Activated T-helper 2 cell treated with anti-CD3 and anti-CD28 coated beads, Interferon-gamma antibody, Interleukin-2, Interleukin-4, amounts not matched to agents 10 μg/mL and 5 μg/mL and 100 μg/mL, durations not matched to agents 14 hours and 24 hours and 36 hours (primary cell): ENCODE measurements at regions not wholly inside any gene's neighbourhood (a gene's known extent, or its start where the extent isn't known, plus 50 kb on each side); places are given as distances from the start of the nearest gene placed in this dataset.

Experiments
- DNase-seq: peaks from one replicate; pipeline ENCODE4 v3.0.0; 2021; ENCODE audit warnings: low spot score
- H3K27ac Mint-ChIP-seq: one replicate; pipeline ENCODE4 v1.8.0; 2021; ENCODE audit warnings: mixed read lengths
- H3K27me3 Mint-ChIP-seq: one replicate; pipeline ENCODE4 v1.8.0; 2021; ENCODE audit warnings: low read depth, mixed read lengths
- H3K36me3 Mint-ChIP-seq: one replicate; pipeline ENCODE4 v1.8.0; 2021; ENCODE audit warnings: low read depth, mixed read lengths
- H3K4me1 Mint-ChIP-seq: one replicate; pipeline ENCODE4 v1.8.0; 2021; ENCODE audit warnings: low read depth, mixed read lengths
- H3K4me3 Mint-ChIP-seq: one replicate; pipeline ENCODE4 v1.8.0; 2021; ENCODE audit warnings: low read depth, mild to moderate bottlenecking, moderate library complexity, mixed read lengths
- H3K9me3 Mint-ChIP-seq: one replicate; pipeline ENCODE4 v1.8.0; 2021; ENCODE audit warnings: mixed read lengths
- intact Hi-C: fragments of 100-400 bp; cut with micrococcal nuclease; formaldehyde crosslinking; loops from one replicate; pipeline ENCODE4 v1.15.1; 2023

DNA sequence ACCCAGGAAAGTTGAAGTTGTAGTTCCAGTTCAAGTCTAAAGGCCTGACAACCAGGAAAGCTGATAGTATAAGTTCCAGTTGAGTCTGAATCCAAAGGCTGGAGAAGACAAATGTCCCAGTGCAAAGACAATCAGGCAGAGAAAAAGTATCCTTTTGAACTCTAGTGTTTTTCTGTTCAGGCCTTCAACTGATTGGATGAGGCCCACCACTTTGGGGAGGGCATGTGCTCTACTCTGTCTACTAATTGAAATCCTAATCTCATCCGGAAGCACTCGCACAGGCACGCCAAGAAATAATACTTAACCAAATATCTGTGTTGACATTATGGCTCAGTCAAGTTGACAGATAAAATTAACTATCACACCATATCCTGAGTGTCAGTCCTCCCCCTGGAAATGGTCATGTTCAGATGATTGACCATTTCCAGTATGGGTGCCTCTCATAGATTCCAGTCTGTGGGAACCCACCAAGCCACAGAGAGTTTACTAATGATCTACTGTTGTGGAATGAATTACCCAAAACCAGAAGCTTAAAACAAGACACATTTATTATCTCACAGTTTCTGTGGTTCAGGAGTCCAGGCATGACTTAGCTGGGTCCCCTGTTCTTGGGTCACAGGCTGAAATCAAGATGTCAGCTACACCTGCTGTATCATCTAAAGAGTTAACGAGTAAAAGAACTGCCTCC lies 296.3 kb upstream of the ZP4 start:
- Mint-ChIP-seq H3K4me1 (no peaks in the 10 kb centered on the region), H3K27me3 (no peaks in the 10 kb centered on the region), H3K36me3 (no peaks in the 10 kb centered on the region), H3K9me3 (peaks cover 22% of the 10 kb centered on the region), H3K27ac (no peak overlapping the region), H3K4me3 (no peak overlapping the region)
- DNase-seq, result no peak
- intact Hi-C loops, result no loop called here

DNA sequence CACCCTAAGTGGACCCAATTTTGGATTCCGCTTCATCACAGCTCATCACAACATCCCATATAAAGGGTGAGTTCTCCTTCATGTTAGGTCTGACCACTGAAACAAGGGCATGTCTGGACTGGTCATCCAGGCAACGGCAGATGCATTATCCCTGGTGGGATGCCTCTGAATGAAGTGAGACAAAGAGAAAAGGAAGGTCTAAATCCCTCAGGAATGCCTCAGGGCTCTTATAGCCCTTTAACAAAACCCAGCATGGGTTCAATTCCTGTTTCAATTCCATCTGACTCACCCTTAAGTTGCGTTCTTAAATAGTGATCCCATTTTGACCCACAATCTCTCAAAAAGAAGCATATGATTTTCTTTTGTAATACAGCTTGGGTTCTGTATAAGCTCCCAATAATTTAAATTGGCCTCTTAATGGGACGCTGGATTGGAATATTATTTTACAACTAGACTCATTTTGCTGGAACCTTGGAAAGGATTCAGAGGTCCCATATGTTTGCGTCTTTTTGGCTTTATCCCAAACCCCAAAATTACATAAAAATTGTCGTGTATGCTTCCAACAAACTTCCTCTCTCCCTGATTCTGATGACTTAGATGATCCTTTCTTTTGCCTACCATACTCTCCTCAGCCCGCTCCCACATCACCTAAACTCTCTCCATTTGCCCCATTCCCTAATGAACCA lies 287.4 kb upstream of the ZP4 start:
- Mint-ChIP-seq H3K27ac (no peak overlapping the region), H3K27me3 (no peaks in the 10 kb centered on the region), H3K36me3 (no peaks in the 10 kb centered on the region), H3K9me3 (peaks cover 28% of the 10 kb centered on the region), H3K4me1 (no peaks in the 10 kb centered on the region), H3K4me3 (no peak overlapping the region)
- DNase-seq, result no peak
- intact Hi-C loops, result no loop called here

DNA sequence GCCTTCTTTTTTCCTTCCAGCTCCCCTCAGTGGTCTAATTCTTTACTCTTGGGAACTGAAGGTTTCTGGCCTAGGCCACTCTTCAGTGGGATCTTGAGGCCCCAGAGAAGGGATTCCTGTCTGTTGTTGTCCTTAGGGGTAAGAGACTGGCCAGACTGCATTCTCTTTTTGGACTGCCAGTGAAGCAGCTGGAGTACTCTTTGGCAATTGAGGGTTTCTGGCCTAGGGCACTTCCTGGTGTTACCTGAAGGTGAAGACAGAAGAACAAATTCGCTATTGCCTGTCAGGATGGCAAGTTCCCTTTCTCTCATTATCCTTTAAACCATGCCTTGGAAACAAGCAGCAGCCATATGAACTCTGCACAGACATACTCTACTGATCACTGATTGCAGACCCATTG lies 286.6 kb upstream of the ZP4 start:
- Mint-ChIP-seq H3K27ac (no peak overlapping the region), H3K27me3 (no peaks in the 10 kb centered on the region), H3K4me1 (no peaks in the 10 kb centered on the region), H3K4me3 (no peak overlapping the region), H3K9me3 (peaks cover 24% of the 10 kb centered on the region), H3K36me3 (no peaks in the 10 kb centered on the region)
- intact Hi-C loops, result no loop called here
- DNase-seq, result no peak

DNA sequence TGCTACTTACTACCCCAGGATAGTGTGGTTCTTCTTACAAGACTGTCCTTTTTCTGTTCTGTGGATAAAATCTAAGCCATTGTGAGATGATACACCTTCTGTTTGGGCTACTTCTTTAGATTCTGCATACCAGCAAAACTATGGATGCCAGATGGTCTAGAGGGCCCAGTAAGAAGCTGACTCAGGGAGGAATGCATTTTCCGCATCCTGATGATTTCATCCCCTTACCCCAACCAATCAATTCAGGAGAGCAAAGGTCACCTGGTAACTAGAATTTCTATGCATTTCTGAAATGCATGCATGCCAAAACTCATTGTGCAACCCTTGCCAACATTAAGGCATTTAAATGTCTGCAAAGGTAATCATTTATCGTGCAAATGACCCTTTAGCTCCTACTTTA lies 285.7 kb upstream of the ZP4 start:
- H3K4me3 Mint-ChIP-seq, result no peak overlapping the region
- H3K9me3 Mint-ChIP-seq, result peaks cover 18% of the 10 kb centered on the region
- intact Hi-C loops, result no loop called here
- H3K27me3 Mint-ChIP-seq, result no peaks in the 10 kb centered on the region
- no peak for DNase-seq
- H3K4me1 Mint-ChIP-seq, result no peaks in the 10 kb centered on the region
- no peak overlapping the region for H3K27ac Mint-ChIP-seq
- H3K36me3 Mint-ChIP-seq, result no peaks in the 10 kb centered on the region

DNA sequence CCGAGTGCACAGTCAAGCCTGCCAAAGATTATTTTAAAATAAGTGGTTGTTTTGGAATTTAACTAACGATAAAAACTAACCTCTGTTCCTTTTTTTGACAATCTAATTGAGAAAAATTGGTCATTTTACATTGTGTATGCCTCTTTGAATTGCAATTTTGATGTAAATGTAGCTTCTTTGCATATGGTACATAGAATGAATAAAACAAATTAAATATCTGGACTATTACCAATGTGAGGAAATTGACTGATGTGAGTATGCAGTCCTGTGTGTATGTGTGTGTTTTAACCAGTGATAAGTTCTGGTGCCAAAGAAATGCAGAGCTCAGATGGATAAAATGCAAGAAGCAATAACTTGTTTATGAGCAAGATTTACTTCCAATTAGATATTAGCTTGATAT lies 281.3 kb upstream of the ZP4 start:
- no peaks in the 10 kb centered on the region for H3K27me3 Mint-ChIP-seq
- H3K4me1 Mint-ChIP-seq, result no peaks in the 10 kb centered on the region
- H3K27ac Mint-ChIP-seq, result no peak overlapping the region
- no peak overlapping the region for H3K4me3 Mint-ChIP-seq
- peaks cover 13% of the 10 kb centered on the region for H3K9me3 Mint-ChIP-seq
- intact Hi-C loops, result no loop called here
- no peak for DNase-seq
- no peaks in the 10 kb centered on the region for H3K36me3 Mint-ChIP-seq

DNA sequence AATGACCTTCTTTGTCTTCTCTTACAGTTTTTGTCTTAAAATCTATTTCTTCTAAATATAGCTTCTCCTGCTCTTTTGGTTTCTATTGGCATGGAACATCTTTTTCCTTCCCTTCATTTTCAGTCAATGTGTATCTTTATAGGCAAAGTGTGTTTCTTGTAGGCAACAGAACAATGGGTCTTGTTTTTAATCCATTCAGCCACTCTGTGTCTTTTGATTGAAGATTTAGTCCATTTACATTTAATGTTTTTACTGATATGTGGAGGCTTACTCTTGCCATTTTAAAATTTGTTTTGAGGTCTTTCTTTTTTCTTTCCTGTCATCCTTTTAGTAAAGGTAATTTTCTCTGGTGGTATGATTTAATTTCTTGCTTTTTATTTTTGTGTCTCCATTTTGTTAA lies 271.2 kb upstream of the ZP4 start:
- H3K4me1 Mint-ChIP-seq, result no peaks in the 10 kb centered on the region
- H3K9me3 Mint-ChIP-seq, result peaks cover 42% of the 10 kb centered on the region
- no peak for DNase-seq
- no peaks in the 10 kb centered on the region for H3K27me3 Mint-ChIP-seq
- H3K4me3 Mint-ChIP-seq, result no peak overlapping the region
- H3K36me3 Mint-ChIP-seq, result no peaks in the 10 kb centered on the region
- no peak overlapping the region for H3K27ac Mint-ChIP-seq
- intact Hi-C loops, result no loop called here

DNA sequence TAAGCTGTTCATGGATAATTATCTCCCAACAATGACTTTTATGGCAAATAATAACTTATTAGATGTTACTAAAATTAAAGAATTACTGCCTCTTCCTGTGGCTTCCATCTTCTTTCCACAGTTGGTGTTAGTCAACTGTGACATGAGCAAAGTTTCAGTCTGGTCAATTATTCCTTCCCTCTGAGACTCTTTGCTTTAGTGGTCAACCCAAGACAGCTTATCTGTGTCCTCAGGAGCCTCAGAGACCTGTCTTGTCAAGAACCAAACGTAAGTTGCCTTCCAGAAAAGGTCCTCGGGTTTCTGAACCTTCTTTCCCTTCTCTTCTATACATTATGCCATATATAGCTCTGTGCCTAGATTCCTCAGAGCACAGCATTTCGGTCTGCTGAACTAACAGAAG lies 263.2 kb upstream of the ZP4 start:
- intact Hi-C loops, result no loop called here

DNA sequence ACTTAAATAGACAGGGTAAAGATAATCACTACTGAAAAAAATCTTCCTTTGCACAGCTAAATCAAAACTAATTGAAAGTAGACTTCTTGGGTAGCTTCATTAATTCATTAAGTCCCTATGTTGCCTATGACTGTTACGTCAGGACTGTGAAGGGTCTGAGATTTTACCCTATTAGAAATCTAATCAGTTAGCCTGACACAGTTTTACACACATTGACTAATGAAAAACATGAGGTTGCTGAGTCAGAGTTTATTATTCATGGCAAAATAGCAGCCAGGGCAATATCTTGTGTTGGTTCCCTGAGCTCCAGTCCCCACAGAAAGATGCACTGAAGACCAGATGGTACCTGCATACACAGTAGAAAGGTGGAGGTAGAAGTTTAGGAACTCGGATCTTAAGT lies 262.5 kb upstream of the ZP4 start:
- Mint-ChIP-seq H3K27ac (no peak overlapping the region), H3K36me3 (no peaks in the 10 kb centered on the region), H3K4me1 (no peaks in the 10 kb centered on the region), H3K9me3 (no peaks in the 10 kb centered on the region), H3K4me3 (no peak overlapping the region), H3K27me3 (no peaks in the 10 kb centered on the region)
- DNase-seq, result no peak
- intact Hi-C loops, result no loop called here

More for the DNA sequence above, 263.2 kb upstream of the ZP4 start:
- DNase-seq, result no peak
- no peaks in the 10 kb centered on the region for H3K27me3 Mint-ChIP-seq
- H3K4me1 Mint-ChIP-seq, result no peaks in the 10 kb centered on the region
- H3K4me3 Mint-ChIP-seq, result no peak overlapping the region
- no peak overlapping the region for H3K27ac Mint-ChIP-seq
- no peaks in the 10 kb centered on the region for H3K36me3 Mint-ChIP-seq
- H3K9me3 Mint-ChIP-seq, result peaks cover 5% of the 10 kb centered on the region

DNA sequence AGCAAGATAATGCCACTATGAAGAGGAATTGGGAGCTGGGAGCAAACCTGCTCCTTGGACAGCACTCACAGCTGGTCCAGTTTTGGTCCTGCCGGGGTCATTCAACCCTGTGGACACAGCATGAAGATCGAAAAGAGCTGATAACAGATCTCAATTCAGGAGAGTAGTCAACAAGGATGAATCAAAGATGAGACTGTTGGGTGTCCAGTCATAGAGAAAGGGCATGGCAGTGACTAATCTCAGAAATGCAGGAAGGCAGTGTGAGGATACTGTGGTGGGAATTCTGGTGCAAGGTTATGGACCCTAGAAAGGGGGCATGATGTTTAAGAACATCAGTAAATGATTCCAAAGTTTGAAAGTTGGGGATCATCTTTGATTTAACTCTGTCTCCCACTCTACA lies 261.4 kb upstream of the ZP4 start:
- H3K4me1 Mint-ChIP-seq, result no peaks in the 10 kb centered on the region
- H3K27me3 Mint-ChIP-seq, result no peaks in the 10 kb centered on the region
- no peak overlapping the region for H3K4me3 Mint-ChIP-seq
- no peaks in the 10 kb centered on the region for H3K9me3 Mint-ChIP-seq
- intact Hi-C loops, result no loop called here
- H3K27ac Mint-ChIP-seq, result no peak overlapping the region
- DNase-seq, result no peak
- no peaks in the 10 kb centered on the region for H3K36me3 Mint-ChIP-seq

DNA sequence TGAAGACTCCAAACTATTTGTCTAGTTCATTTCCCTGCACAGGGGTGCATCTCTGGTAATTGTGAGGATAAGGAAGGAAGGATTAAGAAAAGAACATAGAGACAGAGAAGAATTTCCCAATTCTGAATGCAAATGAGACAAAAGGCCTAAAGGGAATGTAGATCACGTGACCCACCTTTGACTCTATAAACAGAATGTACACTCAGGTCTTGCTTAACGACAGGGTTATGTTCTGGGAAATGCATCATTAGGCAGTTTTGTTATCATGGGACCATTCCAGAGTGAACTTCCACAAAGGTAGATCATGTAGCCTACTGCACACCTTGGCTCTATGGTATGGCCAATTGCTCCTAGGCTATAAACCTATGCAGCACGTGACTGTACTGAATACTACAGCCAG lies 252.3 kb upstream of the ZP4 start:
- H3K9me3 Mint-ChIP-seq, result no peaks in the 10 kb centered on the region
- intact Hi-C loops, result no loop called here
- no peak for DNase-seq
- no peak overlapping the region for H3K4me3 Mint-ChIP-seq
- no peaks in the 10 kb centered on the region for H3K36me3 Mint-ChIP-seq
- H3K27me3 Mint-ChIP-seq, result no peaks in the 10 kb centered on the region
- H3K4me1 Mint-ChIP-seq, result no peaks in the 10 kb centered on the region
- no peak overlapping the region for H3K27ac Mint-ChIP-seq

DNA sequence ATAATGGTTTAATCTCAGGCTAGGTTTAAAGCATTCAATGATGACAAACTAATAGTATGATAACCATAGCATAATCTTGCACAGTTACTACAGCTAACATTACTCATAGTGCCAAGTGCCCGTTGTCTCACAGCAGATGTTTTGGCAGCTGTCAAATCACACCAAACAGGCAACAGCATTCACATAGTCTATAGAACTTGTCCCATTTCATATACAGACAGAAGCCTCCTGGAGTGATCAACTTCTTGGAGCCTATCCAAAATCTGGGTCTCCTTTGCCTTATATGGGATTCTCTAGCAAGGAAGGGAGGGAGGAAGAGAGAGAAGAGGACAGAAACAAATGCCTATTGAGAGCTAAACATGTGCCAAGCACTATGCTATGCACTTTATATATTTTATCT lies 250.6 kb upstream of the ZP4 start:
- DNase-seq, result no peak
- intact Hi-C loops, result no loop called here
- no peaks in the 10 kb centered on the region for H3K9me3 Mint-ChIP-seq

DNA sequence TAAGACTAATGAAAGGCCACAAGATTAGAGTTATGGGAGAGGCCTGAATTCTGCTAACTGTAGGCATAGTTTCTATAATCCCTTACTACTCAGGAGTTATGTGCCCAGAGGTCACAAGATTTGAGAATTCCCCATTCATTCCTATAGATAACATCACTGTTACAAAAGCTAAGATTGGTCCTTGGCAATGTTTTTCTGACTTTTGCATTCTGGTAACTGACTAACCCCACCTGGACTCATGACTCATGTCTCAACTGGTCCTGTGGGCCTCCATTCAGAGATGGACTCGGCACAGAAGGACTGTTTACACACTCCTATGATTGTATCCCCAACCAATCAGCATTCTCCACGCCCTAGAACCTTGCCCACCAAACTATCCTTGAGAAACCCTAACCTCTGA lies 249.0 kb upstream of the ZP4 start:
- intact Hi-C loops, result no loop called here
- Mint-ChIP-seq H3K27ac (no peak overlapping the region), H3K4me1 (no peaks in the 10 kb centered on the region), H3K4me3 (no peak overlapping the region), H3K27me3 (no peaks in the 10 kb centered on the region), H3K36me3 (no peaks in the 10 kb centered on the region), H3K9me3 (peaks cover 8% of the 10 kb centered on the region)
- DNase-seq, result no peak

More for the DNA sequence above, 250.6 kb upstream of the ZP4 start:
- H3K27me3 Mint-ChIP-seq, result no peaks in the 10 kb centered on the region
- no peaks in the 10 kb centered on the region for H3K36me3 Mint-ChIP-seq
- no peak overlapping the region for H3K4me3 Mint-ChIP-seq
- H3K4me1 Mint-ChIP-seq, result no peaks in the 10 kb centered on the region
- no peak overlapping the region for H3K27ac Mint-ChIP-seq

DNA sequence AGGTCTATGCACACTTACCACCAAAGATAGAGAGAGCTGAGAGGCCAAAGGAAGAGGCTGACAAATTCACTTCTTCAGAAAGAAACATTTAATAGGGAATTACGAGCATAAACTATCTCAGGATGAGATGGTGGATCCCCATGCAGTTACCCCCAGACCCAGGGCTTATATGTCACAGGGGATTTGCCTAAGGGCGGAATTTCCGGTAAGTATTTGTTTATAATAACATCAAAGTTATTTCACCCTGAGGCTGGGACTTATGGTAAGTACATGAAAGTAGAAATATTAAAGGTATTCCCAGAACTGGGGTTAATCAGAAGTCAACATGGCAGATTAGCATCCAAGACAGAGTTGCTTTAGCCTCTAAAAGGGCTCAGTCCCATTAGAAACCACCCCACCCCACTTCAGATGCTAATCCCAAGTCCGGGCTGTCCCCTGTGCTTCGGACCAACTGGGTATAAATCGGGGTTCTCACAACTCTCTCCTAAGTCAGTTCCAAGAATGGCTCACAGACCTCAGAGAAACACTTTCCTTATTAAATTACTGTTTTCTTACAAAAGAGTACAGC lies 247.4 kb upstream of the ZP4 start:
- no peak for DNase-seq
- no peak overlapping the region for H3K4me3 Mint-ChIP-seq
- intact Hi-C loops, result no loop called here
- H3K4me1 Mint-ChIP-seq, result no peaks in the 10 kb centered on the region
- H3K36me3 Mint-ChIP-seq, result no peaks in the 10 kb centered on the region
- H3K27ac Mint-ChIP-seq, result no peak overlapping the region
- H3K9me3 Mint-ChIP-seq, result peaks cover 13% of the 10 kb centered on the region
- no peaks in the 10 kb centered on the region for H3K27me3 Mint-ChIP-seq
